Skeletal muscle satellite cell (primary cell): ENCODE measurements at regions not wholly inside any gene's neighbourhood (a gene's known extent, or its start where the extent isn't known, plus 50 kb on each side); places are given as distances from the start of the nearest gene placed in this dataset.

Experiments
- H3K27me3 ChIP-seq: 2 replicates; pipeline ENCODE4 v1.7.0; 2013; ENCODE audit warnings: low read length; ENCODE audit not compliant: control insufficient read depth, insufficient read depth
- H3K36me3 ChIP-seq: 2 replicates; pipeline ENCODE4 v1.7.0; 2013; ENCODE audit warnings: mild to moderate bottlenecking, control low read depth, low read length; ENCODE audit not compliant: insufficient read depth
- H3K4me1 ChIP-seq: 2 replicates; pipeline ENCODE4 v1.7.0; 2013; ENCODE audit warnings: low read length; ENCODE audit not compliant: control insufficient read depth, insufficient read depth
- H3K4me2 ChIP-seq: 2 replicates; pipeline ENCODE4 v1.7.0; 2013; ENCODE audit warnings: mild to moderate bottlenecking, low read length
- H3K4me3 ChIP-seq: 2 replicates; pipeline ENCODE4 v1.7.0; 2013; ENCODE audit warnings: low read length
- H3K9ac ChIP-seq: 2 replicates; pipeline ENCODE4 v1.7.0; 2013; ENCODE audit warnings: mild to moderate bottlenecking, low read depth, low read length, moderate library complexity
- H3K9me3 ChIP-seq: replicated peaks from 2 replicates; pipeline ENCODE4 v1.7.0; 2013; ENCODE audit warnings: mild to moderate bottlenecking, control low read depth, low read length

DNA sequence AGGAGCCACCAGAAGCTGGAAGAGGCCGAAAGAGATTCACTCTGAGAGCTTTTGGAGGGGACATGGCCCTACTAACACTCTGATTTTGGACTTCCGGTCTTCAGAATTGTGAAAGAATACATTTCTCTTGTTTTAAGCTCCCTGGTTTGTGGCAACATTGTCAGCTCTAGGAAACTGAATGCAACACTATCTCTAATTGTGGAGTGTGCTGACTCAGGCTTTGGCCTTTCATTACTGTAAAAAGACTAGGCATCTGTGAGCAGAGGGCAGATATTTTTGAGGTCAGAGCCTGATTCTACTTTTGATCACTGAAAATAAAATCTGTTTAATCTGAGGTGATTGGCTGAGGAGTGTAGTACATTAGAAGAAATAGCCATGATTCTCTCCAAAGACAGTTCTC is 185.4 kb upstream of the FAM98A start:
- no peaks in the 10 kb centered on the region for H3K9me3 ChIP-seq
- H3K4me1 ChIP-seq, result no peaks in the 10 kb centered on the region
- no peak overlapping the region for H3K4me2 ChIP-seq
- H3K27me3 ChIP-seq, result no peaks in the 10 kb centered on the region
- no peaks in the 10 kb centered on the region for H3K36me3 ChIP-seq
- no peak overlapping the region for H3K9ac ChIP-seq
- no peak overlapping the region for H3K4me3 ChIP-seq

DNA sequence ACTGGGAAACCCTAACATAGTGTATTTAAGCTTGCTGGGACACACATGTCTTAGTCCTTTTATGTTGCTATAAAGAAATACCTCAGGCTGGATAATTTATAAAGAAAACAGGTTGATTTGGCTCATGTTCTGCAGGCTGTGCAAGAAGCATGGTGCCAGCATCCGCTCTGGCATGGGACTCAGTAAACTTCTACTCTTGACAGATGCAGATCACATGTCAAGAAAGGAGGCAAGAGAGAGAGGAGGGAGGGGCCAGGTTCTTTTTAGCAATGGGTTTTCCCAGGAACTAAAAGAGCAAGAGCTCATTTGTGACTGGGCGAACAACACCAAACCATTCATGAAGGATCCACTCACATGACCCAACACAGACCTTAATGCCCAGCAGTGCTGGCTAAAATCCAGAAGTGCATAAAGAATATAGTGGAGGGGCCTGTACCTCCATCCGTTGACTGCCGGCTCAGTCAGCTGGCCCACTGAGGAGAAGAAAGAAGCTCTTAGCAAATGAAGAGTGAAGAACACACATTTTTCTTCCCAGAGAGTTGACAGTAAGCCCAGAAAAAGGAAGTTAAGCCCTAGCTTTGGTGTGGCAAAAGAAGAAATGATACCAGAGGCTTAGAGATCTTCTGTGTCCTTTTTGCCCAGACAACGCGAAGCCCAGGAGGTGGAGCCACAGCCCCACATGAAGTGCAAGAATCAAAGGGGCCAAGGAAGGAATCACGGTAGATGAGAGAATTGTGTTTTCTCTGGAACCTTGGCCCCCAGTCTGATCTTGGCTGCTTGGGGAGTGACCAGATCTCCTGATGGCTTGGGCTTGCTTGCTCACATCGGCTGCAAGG is 183.5 kb upstream of the FAM98A start:
- H3K4me1 ChIP-seq, result no peaks in the 10 kb centered on the region
- no peak overlapping the region for H3K9ac ChIP-seq
- H3K4me3 ChIP-seq, result no peak overlapping the region
- no peaks in the 10 kb centered on the region for H3K27me3 ChIP-seq
- no peaks in the 10 kb centered on the region for H3K9me3 ChIP-seq
- no peaks in the 10 kb centered on the region for H3K36me3 ChIP-seq
- no peak overlapping the region for H3K4me2 ChIP-seq

DNA sequence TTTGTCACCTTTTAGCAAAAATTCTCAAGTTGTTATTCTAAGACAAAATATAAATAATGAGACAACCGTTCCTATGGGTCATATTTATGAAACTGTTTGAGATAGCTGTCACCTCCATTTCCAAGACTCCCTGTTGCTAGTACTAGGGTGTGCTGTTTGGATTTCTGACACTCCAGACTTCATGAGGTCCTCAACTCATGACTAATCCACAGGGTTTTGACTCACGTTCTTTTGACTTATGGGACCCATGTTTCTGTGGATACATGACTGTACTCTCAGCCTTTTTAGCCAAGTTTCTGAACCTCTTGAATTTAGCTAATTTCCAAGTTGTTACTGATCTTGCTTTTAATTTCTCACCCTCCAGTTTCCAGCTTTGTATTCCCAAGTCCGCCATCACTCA is 178.7 kb upstream of the FAM98A start:
- Histone ChIP-seq H3K4me2 (no peak overlapping the region), H3K27me3 (no peaks in the 10 kb centered on the region), H3K4me1 (no peaks in the 10 kb centered on the region), H3K9ac (no peak overlapping the region), H3K4me3 (no peak overlapping the region), H3K36me3 (no peaks in the 10 kb centered on the region), H3K9me3 (no peaks in the 10 kb centered on the region)

DNA sequence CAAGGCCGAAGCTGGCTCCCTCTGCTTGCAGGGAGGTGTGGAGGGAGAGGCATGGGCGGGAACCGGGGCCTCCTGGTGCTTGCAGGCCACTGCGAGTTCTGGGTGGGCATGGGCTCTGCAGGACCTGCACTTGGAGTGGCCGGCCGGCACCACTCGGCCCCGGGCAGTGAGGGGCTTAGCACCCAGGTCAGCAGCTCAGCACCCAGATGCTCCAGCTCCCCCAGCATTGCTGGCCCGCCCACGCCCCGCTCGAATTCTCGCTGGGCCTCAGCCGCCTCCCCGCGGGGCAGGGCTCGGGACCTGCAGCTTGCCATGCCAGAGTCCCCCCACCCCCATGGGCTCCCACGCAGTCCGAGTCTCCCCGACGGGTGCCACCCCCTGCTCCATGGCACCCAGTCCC is 176.2 kb upstream of the FAM98A start:
- Histone ChIP-seq H3K9ac (no peak overlapping the region), H3K4me2 (no peak overlapping the region)

DNA sequence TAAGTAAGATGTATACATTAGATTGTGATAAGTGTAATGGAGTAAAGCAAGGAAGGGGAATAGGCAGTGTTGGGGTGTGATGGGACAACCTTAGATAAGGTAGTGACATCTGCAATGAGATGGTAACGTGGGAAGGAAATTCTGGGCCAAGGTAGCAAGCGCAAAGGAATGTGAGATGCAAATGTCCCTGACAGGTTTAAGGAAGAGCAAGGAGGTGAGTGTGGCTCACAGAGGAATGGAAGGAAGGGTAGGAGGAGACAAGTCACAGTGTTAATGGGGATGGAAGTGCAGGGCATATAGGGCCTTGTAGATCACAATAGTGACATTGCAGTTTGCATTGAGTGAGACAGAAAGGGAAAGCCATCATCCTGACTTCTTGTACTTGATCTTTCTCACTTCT is 170.9 kb upstream of the FAM98A start:
- Histone ChIP-seq H3K27me3 (no peaks in the 10 kb centered on the region), H3K4me2 (no peak overlapping the region), H3K36me3 (no peaks in the 10 kb centered on the region)

More for the DNA sequence above, 176.2 kb upstream of the FAM98A start:
- H3K27me3 ChIP-seq, result no peaks in the 10 kb centered on the region
- H3K9me3 ChIP-seq, result no peaks in the 10 kb centered on the region
- H3K4me1 ChIP-seq, result no peaks in the 10 kb centered on the region
- no peak overlapping the region for H3K4me3 ChIP-seq
- H3K36me3 ChIP-seq, result no peaks in the 10 kb centered on the region

DNA sequence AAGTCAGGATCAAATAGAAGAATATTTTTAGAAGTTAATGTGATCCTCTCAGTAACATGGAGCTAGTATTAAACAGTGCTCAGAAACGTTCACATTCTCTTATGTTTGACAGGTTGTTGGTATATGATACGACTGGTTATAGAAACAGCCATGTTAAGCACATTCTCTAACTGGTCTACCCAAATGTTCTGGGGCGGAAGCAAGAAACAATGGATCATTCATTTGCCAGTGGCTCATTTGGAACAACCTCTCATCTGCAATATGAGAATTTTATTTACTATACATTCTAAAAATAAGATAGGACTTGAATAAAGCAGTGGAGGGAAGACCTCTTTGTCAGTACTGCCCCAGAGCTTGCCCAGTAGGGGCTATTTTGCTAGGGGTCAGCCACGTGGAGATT is 167.1 kb upstream of the FAM98A start:
- no peak overlapping the region for H3K4me2 ChIP-seq
- H3K4me3 ChIP-seq, result no peak overlapping the region
- H3K9me3 ChIP-seq, result no peaks in the 10 kb centered on the region
- no peaks in the 10 kb centered on the region for H3K36me3 ChIP-seq
- H3K9ac ChIP-seq, result no peak overlapping the region
- H3K27me3 ChIP-seq, result no peaks in the 10 kb centered on the region
- H3K4me1 ChIP-seq, result no peaks in the 10 kb centered on the region

More for the DNA sequence above, 170.9 kb upstream of the FAM98A start:
- no peaks in the 10 kb centered on the region for H3K9me3 ChIP-seq
- H3K9ac ChIP-seq, result no peak overlapping the region
- H3K4me1 ChIP-seq, result no peaks in the 10 kb centered on the region
- no peak overlapping the region for H3K4me3 ChIP-seq

DNA sequence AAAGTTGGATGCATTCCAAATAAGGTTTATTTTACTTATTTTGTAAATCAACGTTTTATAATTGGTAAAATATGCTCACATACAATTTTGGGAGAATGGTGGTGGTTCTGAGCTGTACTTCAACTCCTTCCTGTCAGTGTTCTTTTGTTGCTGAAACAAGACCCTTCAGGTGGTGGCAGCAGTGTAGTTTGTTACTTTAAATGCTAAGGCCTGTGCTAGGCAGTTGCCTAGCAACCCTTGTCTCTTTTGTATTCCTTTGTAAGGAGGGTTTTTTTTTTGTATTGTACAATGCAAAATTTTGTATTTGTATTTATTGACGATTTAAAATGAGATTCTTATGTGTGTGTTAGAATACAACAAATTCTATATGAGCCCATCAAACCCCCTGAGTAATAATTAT is 166.0 kb upstream of the FAM98A start:
- Histone ChIP-seq H3K4me3 (no peak overlapping the region), H3K9me3 (no peaks in the 10 kb centered on the region), H3K9ac (no peak overlapping the region), H3K4me1 (no peaks in the 10 kb centered on the region), H3K36me3 (no peaks in the 10 kb centered on the region), H3K27me3 (no peaks in the 10 kb centered on the region), H3K4me2 (no peak overlapping the region)

DNA sequence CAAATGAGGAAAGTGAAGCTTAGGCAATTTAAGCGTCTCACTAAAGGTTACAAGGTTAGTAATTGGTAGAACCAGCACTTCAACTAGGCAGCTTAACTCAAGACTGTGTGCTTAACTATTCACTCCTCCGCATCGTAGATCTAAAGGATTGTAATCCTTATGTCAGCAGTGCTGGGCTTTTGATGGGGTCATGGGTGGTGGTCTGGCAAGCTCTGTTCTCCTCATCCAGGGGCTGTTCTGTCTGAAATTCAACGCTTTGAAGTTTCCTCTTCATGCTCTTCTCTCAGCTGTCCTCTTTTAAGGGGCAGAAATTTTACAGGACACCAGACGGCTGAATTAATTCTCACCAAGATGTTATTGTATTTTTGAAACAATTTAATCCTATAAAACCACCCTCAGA is 165.5 kb upstream of the FAM98A start:
- H3K4me2 ChIP-seq, result no peak overlapping the region
- no peaks in the 10 kb centered on the region for H3K4me1 ChIP-seq
- no peak overlapping the region for H3K4me3 ChIP-seq
- no peak overlapping the region for H3K9ac ChIP-seq
- H3K27me3 ChIP-seq, result no peaks in the 10 kb centered on the region
- H3K9me3 ChIP-seq, result no peaks in the 10 kb centered on the region
- no peaks in the 10 kb centered on the region for H3K36me3 ChIP-seq

DNA sequence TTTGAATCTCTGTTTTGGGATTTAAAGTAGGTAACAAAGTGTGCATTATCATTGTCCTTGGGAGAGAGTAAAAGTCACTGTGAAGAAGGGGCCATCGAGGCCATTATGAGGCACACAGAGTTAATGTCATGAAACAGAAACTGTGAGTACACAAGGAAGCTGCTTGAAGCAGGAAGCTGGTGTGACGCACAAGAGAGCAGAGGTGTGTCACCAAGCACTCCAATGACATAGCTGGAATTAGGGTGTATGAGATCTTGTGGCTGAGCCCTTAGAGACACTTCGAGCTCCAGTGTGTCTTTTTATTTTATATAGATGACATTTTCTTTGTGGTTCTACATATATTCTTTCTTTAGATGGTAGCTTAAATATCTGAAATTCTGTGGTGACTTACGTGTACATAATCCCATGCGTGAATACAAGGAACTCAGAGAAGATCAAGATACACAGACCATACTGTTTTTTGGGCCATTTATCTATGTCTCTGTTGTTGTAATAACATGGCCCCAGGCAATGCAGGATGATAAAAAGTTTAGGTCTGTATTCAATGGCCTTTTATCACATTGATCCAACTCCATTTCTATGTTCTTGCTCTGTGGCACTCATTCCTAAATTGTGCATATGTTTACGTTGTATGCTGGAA is 164.7 kb upstream of the FAM98A start:
- Histone ChIP-seq H3K27me3 (no peaks in the 10 kb centered on the region), H3K36me3 (no peaks in the 10 kb centered on the region), H3K4me2 (no peak overlapping the region), H3K9me3 (no peaks in the 10 kb centered on the region), H3K4me3 (no peak overlapping the region), H3K4me1 (no peaks in the 10 kb centered on the region), H3K9ac (no peak overlapping the region)

DNA sequence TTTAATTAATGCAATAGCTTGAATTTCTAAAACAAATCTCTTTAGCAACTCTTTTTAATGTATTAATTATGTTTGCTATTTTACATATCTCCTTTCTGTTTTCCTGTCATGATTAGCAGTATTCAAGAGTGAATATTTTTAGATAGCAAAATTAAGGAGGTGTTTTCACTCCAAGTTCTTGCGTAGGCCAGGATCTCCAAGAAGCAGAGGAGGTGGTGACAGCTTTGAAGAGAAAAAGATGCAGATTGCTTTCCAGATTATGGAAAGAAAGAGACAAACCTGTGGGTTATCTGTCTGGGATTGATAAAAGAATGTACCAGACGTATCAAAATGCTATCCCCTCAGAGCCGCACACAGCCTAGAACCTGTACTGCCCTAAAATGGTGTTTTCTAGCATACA is 163.5 kb upstream of the FAM98A start:
- Histone ChIP-seq H3K4me2 (no peak overlapping the region), H3K4me1 (no peaks in the 10 kb centered on the region), H3K27me3 (no peaks in the 10 kb centered on the region), H3K9ac (no peak overlapping the region), H3K4me3 (no peak overlapping the region), H3K36me3 (no peaks in the 10 kb centered on the region), H3K9me3 (no peaks in the 10 kb centered on the region)

DNA sequence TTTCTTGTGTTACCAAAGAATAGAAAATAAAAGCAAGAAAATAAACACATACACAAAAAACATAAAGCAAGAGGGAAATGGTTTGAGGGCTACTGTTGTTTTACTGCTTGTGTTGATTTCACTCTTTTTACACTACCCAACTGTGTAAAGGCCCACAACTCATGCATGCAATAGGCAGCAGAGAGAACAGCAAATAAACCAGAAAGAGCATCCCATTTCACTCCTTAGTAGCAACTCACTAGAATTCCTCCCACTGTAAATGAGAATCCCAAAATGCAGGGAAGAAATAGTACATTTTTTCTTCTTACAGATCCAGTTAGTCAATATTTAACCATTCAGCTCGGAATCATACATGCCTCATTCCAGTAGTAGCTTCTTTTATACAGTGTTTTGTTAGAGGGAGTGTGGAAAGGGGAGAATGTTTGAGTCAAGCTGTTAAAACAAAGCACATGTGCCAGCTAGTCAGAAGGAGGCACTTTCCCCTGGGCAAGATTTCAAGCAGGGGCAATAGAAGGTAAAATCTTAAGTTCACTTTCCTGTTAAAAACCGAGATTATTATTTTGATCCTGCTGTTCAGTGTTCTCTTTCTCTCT is 147.2 kb upstream of the FAM98A start:
- Histone ChIP-seq H3K9me3 (no peaks in the 10 kb centered on the region), H3K4me3 (no peak overlapping the region), H3K9ac (no peak overlapping the region)

More for the DNA sequence above, 147.2 kb upstream of the FAM98A start:
- Histone ChIP-seq H3K4me1 (no peaks in the 10 kb centered on the region), H3K4me2 (no peak overlapping the region), H3K27me3 (no peaks in the 10 kb centered on the region), H3K36me3 (no peaks in the 10 kb centered on the region)
